B cell (primary cell): ENCODE measurements at regions not wholly inside any gene's neighbourhood (a gene's known extent, or its start where the extent isn't known, plus 50 kb on each side); places are given as distances from the start of the nearest gene placed in this dataset.

ENCODE experiments used
- ATAC-seq: fragments of 200-7000 bp; cut with Tn5 transposase; one replicate; pipeline ENCODE4 v1.10.0; 2021; ENCODE audit warnings: low read depth, mild to moderate bottlenecking, moderate number of reproducible peaks, moderate library complexity
- CTCF ChIA-PET: fragments of 350-600 bp; sonication (Branson Sonifier 250); formaldehyde crosslinking; loops from one replicate; lab custom pipeline; 2021; ENCODE audit warnings: antibody characterized with exemption, inconsistent platforms; lab: Charles Lee
- POLR2A ChIA-PET: fragments of 350-600 bp; sonication (Branson Sonifier 250); formaldehyde crosslinking; loops from one replicate; lab custom pipeline; 2021; ENCODE audit warnings: antibody characterized with exemption; lab: Charles Lee
- DNase-seq: peaks from one replicate; pipeline ENCODE4 v3.0.0; 2013
- H2AFZ ChIP-seq: 2 replicates; pipeline ENCODE4 v1.6.1; 2012; ENCODE audit warnings: mild to moderate bottlenecking, low read depth, low read length; ENCODE audit not compliant: insufficient read depth, poor library complexity, severe bottlenecking
- H3K27ac ChIP-seq, 2 donors: 1 replicate in 1 of 2; 2 replicates in 1 of 2; pipeline ENCODE4 v1.5.1; 2012 to 2013; ENCODE audit warnings: low read length in 2 of 2, mild to moderate bottlenecking in 2 of 2, moderate library complexity in 1 of 2
- H3K27me3 ChIP-seq, 4 experiments: fragments of 200-600 bp in 1 of 4; sonication (generic) in 1 of 4; replicated peaks in 1 of 4; 1 replicate in 2 of 4; 2 replicates in 2 of 4; pipeline versions ENCODE4 v1.6.1 to v1.7.0; 2013 to 2016; ENCODE audit warnings: low read length in 3 of 4, mild to moderate bottlenecking in 2 of 4, mixed read lengths in 1 of 4, moderate library complexity in 1 of 4; ENCODE audit not compliant: insufficient read depth in 4 of 4, control insufficient read depth in 3 of 4; ENCODE audit errors: control extremely low read depth in 1 of 4
- H3K36me3 ChIP-seq, 2 experiments: replicated peaks in 1 of 2; 1 replicate in 1 of 2; 2 replicates in 1 of 2; pipeline versions ENCODE4 v1.6.1 to v1.7.1; 2013; ENCODE audit warnings: low read length in 1 of 2; ENCODE audit not compliant: insufficient read depth in 2 of 2, control insufficient read depth in 1 of 2; ENCODE audit errors: control extremely low read depth in 1 of 2, extremely low read depth in 1 of 2
- H3K4me1 ChIP-seq, 2 donors: fragments of 200-600 bp in 1 of 2; sonication (generic) in 1 of 2; 1 replicate in 1 of 2; 2 replicates in 1 of 2; pipeline versions ENCODE4 v1.5.1 to v1.6.1; 2013 to 2017; ENCODE audit warnings: low read length in 2 of 2; ENCODE audit not compliant: control insufficient read depth in 2 of 2, insufficient read depth in 2 of 2
- H3K4me2 ChIP-seq: replicated peaks from 2 replicates; pipeline ENCODE3; 2012; ENCODE audit warnings: mild to moderate bottlenecking, low read depth, low read length; ENCODE audit not compliant: poor library complexity, severe bottlenecking
- H3K4me3 ChIP-seq, 5 experiments: fragments of 200-600 bp in 1 of 5; sonication (generic) in 1 of 5; 1 replicate in 3 of 5; 2 replicates in 2 of 5; pipeline versions ENCODE4 v1.5.1 to v1.7.0; 2011 to 2016; ENCODE audit warnings: low read length in 4 of 5, mild to moderate bottlenecking in 4 of 5, low read depth in 2 of 5, control low read depth in 1 of 5, moderate library complexity in 1 of 5; ENCODE audit not compliant: insufficient read depth in 1 of 5; ENCODE audit errors: control extremely low read depth in 1 of 5, extremely low read depth in 1 of 5
- H3K79me2 ChIP-seq: fragments of 200-600 bp; sonication (generic); one replicate; pipeline ENCODE4 v1.6.0; 2016; ENCODE audit warnings: low read length; ENCODE audit not compliant: control insufficient read depth, insufficient read depth
- H3K9ac ChIP-seq: fragments of 200-600 bp; sonication (generic); 2 replicates; pipeline ENCODE4 v1.6.1; 2017; ENCODE audit warnings: mild to moderate bottlenecking, low read length, moderate library complexity
- H3K9me3 ChIP-seq, 3 donors: one replicate each; pipeline versions ENCODE4 v1.6.1 to v1.7.1; 2013; ENCODE audit warnings: low read length in 2 of 3; ENCODE audit not compliant: control insufficient read depth in 2 of 3, insufficient read depth in 1 of 3; ENCODE audit errors: control extremely low read depth in 1 of 3
- H4K20me1 ChIP-seq: 2 replicates; pipeline ENCODE4 v1.6.0; 2012; ENCODE audit warnings: mild to moderate bottlenecking, low read length; ENCODE audit not compliant: insufficient read depth, control insufficient read depth, poor library complexity, severe bottlenecking
- H3K27ac Mint-ChIP-seq: one replicate; pipeline ENCODE4 v1.8.0; 2021; ENCODE audit warnings: mixed read lengths
- H3K27me3 Mint-ChIP-seq: one replicate; pipeline ENCODE4 v1.8.0; 2021; ENCODE audit warnings: mixed read lengths
- H3K4me1 Mint-ChIP-seq: one replicate; pipeline ENCODE4 v1.8.0; 2021; ENCODE audit warnings: mixed read lengths
- H3K4me3 Mint-ChIP-seq: one replicate; pipeline ENCODE4 v1.8.0; 2021; ENCODE audit warnings: mixed read lengths
- H3K9me3 Mint-ChIP-seq: one replicate; pipeline ENCODE4 v1.8.0; 2022; ENCODE audit warnings: mixed read lengths; ENCODE audit not compliant: insufficient read depth
- CTCF ChIP-seq: fragments of 200-600 bp; IDR thresholded peaks from one replicate; pipeline ENCODE4 v1.8.0; 2022; ENCODE audit warnings: antibody characterized with exemption, mild to moderate bottlenecking
- EZH2 ChIP-seq: IDR thresholded peaks from 2 replicates; pipeline ENCODE4 v1.6.1; 2012; ENCODE audit warnings: borderline replicate concordance, low read depth, mild to moderate bottlenecking, moderate library complexity, low read length; ENCODE audit not compliant: insufficient read depth, poor library complexity, severe bottlenecking
- WGBS: methylation state at CpG from one replicate; pipeline ENCODE4 v1.1.5; 2013; ENCODE audit warnings: missing lambda C conversion rate; ENCODE audit not compliant: insufficient coverage; 5-methylcytosine and 5-hydroxymethylcytosine counted together
- intact Hi-C: fragments of 100-400 bp; cut with micrococcal nuclease; formaldehyde crosslinking; loops from one replicate; pipeline ENCODE4 v1.10.0; 2022

DNA sequence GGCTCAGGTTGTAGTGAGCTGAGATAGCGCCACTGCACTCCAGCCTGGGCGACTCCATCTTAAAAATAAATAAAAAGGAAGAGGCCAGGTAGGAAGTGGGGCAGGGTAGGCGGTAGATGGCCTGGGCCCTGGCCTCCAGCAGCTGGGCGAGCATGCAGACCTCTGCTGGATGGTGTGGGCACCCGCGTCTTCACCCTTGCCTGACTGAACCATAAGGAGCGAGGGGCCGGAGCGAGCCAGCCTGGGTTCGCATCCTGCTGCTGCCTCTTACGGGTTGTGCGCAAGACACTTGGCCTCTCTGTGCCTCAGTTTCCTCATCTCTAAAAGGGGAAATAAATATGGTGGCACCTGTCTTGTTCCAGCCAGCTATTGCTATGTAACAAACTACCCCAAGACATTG is 146.1 kb upstream of the GSE1 start:
- intact Hi-C loops, result no loop called here
- TF ChIP-seq CTCF (no peak), EZH2 (no peak)
- Histone ChIP-seq H4K20me1 (no peaks in the 10 kb centered on the region), H3K4me2 (no peak overlapping the region), H3K9ac (no peak overlapping the region), H3K4me1 (peaks cover 7 to 8% of the 10 kb centered on the region in 2 donors), H3K79me2 (no peaks in the 10 kb centered on the region), H3K27me3 (peaks cover 0 to 39% (median 8%) of the 10 kb centered on the region in 4 experiments), H3K36me3 (no peaks in the 10 kb centered on the region), H3K4me3 (no peak overlapping the region), H3K27ac (no peak overlapping the region), H2AFZ (no peak overlapping the region), H3K9me3 (no peaks in the 10 kb centered on the region)
- ATAC-seq (no peak), DNase-seq (no peak)
- Mint-ChIP-seq H3K4me1 (peaks cover 9% of the 10 kb centered on the region), H3K27ac (no peak overlapping the region), H3K27me3 (peaks cover 28% of the 10 kb centered on the region), H3K4me3 (no peak overlapping the region), H3K9me3 (no peaks in the 10 kb centered on the region)
- CTCF ChIA-PET, result interaction anchor here (0.9 kb wide), 1 partner anchor 48 kb away, joined by 3 read pairs; no protein-coding TSS in a partner anchor
- POLR2A ChIA-PET, result no interaction called here
- 98% methylated on average over 10 of the region's 12 CpGs for WGBS

DNA sequence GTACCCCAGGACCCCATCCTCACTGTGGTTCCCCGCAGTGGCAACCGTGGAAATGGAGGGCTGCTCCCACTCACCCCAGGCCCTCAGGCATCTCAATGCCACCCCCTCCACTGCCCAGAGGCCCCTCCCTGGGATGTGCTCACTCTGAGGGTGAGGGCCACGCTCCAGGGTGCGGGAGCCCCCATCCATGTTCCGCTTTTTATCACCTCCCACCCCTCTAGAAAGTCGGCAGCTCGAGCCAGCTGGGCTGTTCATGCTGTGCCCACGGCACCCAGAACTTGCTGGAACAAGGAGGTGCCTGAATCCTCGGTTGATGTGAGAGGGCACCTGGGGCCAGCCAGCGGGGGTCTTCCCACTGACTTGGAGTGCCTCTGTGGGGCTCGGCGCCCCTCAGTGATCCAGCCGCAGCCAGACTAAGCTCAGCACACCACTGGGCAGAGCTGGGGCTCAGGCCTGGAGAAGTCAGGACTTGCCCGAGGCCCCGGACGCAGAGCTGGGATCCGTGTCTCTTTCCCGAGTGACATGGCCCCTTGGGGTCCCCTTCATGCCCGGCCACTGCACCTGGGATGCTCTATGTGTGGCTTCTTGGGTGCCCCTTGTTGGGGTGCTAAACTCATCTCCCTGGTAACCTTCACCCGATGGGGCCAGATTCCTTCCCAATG is 143.1 kb upstream of the GSE1 start:
- Histone ChIP-seq H3K9me3 (no peaks in the 10 kb centered on the region), H4K20me1 (no peaks in the 10 kb centered on the region), H3K9ac (no peak overlapping the region), H3K79me2 (no peaks in the 10 kb centered on the region), H3K4me1 (no peaks in the 10 kb centered on the region), H3K27ac (no peak overlapping the region), H3K4me3 (no peak overlapping the region), H3K27me3 (peaks cover 0 to 15% (median 1%) of the 10 kb centered on the region in 4 experiments), H2AFZ (no peak overlapping the region), H3K4me2 (no peak overlapping the region), H3K36me3 (no peaks in the 10 kb centered on the region)
- no peak overlapping the region for H3K27ac Mint-ChIP-seq
- peaks cover 5% of the 10 kb centered on the region for H3K4me1 Mint-ChIP-seq
- intact Hi-C loops, result no loop called here
- TF ChIP-seq EZH2, result no peak
- TF ChIP-seq CTCF, result no peak
- peaks cover 37% of the 10 kb centered on the region for H3K27me3 Mint-ChIP-seq
- H3K4me3 Mint-ChIP-seq, result no peak overlapping the region
- WGBS, result 87% methylated on average over 19 of the region's 20 CpGs
- ChIA-PET CTCF (interaction anchor here (1.1 kb wide), 1 partner anchor 22 kb away, joined by 3 read pairs; no protein-coding TSS in a partner anchor), POLR2A (no interaction called here)
- H3K9me3 Mint-ChIP-seq, result no peaks in the 10 kb centered on the region
- no peak for ATAC-seq
- DNase-seq, result no peak
